Aorta (tissue), 5 donors: ENCODE measurements at regions not wholly inside any gene's neighbourhood (a gene's known extent, or its start where the extent isn't known, plus 50 kb on each side); places are given as distances from the start of the nearest gene placed in this dataset.

Experiments used
- ATAC-seq: fragments of 200-7000 bp; cut with Tn5 transposase; one replicate; pipeline ENCODE4 v1.9.1; 2022; ENCODE audit warnings: moderate library complexity; ENCODE audit not compliant: low FRiP score
- DNase-seq, 2 donors: peaks; one replicate each; pipeline ENCODE4 v3.0.0-alpha.2; 2020
- H3K27ac ChIP-seq, 2 donors: one replicate each; pipeline ENCODE4 v1.5.1; 2013; ENCODE audit warnings: low read length in 2 of 2, mild to moderate bottlenecking in 2 of 2, moderate library complexity in 2 of 2, control low read depth in 1 of 2, inconsistent platforms in 1 of 2, low read depth in 1 of 2
- H3K27me3 ChIP-seq, 2 donors: one replicate each; pipeline ENCODE4 v1.6.1; 2013; ENCODE audit warnings: control low read depth in 1 of 2, low read length in 1 of 2, mild to moderate bottlenecking in 1 of 2, moderate library complexity in 1 of 2; ENCODE audit not compliant: insufficient read depth in 2 of 2, control insufficient read depth in 1 of 2
- H3K36me3 ChIP-seq, 2 donors: one replicate each; pipeline ENCODE4 v1.6.1; 2013; ENCODE audit warnings: control low read depth in 1 of 2, low read length in 1 of 2, mild to moderate bottlenecking in 1 of 2; ENCODE audit not compliant: insufficient read depth in 2 of 2, control insufficient read depth in 1 of 2
- H3K4me1 ChIP-seq, 2 donors: one replicate each; pipeline ENCODE4 v1.6.1; 2013; ENCODE audit warnings: low read length in 2 of 2, control low read depth in 1 of 2, mild to moderate bottlenecking in 1 of 2, moderate library complexity in 1 of 2; ENCODE audit not compliant: insufficient read depth in 2 of 2, control insufficient read depth in 1 of 2
- H3K4me3 ChIP-seq, 2 donors: one replicate each; pipeline ENCODE4 v1.5.1; 2013; ENCODE audit warnings: low read length in 2 of 2, control low read depth in 1 of 2, mild to moderate bottlenecking in 1 of 2
- H3K9me3 ChIP-seq: one replicate; pipeline ENCODE4 v1.6.1; 2013; ENCODE audit warnings: mild to moderate bottlenecking, low read length; ENCODE audit not compliant: control insufficient read depth
- WGBS, 2 donors: extraction: QIAGEN DNeasy Blood & Tissue Kit; methylation state at CpG; one replicate each; pipeline ENCODE4 v1.1.7; 2013; 5-methylcytosine and 5-hydroxymethylcytosine counted together
- intact Hi-C, 2 donors: fragments of 100-400 bp; cut with DNase I; formaldehyde crosslinking; loops; one replicate each; pipeline versions ENCODE4 v1.14.2 to v1.15.0; 2022
- donor health status: healthy with polysubstance abuse.
- donor health status: Bipolar disorder and iron deficiency.
- donor health status: DM: no; HTN: no; CAD: no.
- donor health status: DM: no; HTN: no; CAD: no.
- donor health status: DM: yes; HTN: yes; CAD: no.

DNA sequence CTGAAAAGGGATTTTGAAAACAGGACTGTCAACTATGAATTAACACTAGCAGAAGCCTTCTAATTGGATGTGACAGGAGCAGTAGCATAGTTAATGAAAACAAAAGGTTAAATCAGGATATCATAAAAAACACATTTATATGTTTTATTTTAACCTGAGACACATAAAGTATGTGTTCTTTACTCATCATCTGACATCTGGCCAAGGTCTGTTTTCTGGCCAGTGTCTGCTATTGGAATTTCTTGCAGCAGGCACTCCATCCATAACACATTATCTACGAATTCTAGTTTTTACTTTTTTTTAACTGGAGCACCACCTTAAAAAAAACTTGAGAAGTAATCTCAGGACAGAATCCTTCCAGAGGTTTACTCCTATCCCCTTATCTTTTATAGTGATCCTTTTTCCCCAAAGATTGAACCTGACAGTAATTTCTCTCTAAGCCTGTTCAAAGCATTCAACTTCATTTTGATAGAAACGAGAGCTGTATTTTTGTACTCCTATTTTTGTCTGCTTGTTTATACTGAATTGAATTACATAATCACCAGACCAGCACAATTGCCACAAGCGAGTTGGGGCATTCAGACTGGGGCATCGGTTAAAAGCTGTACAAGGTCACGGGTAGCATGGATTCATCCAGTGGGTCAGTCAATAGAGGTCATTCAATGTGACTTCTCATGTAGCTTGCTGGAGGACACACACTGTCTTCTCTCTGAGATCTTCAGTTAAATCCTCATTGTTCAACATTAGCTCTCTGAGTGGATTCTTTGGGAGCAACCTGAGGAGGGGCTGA lies 205.6 kb upstream of the CLINT1 start:
- WGBS, 2 donors = 43 to 60% methylated on average over 5 of the region's 5 CpGs
- DNase-seq (no peak), ATAC-seq (no peak)
- H3K9me3 ChIP-seq = peaks cover 1% of the 10 kb centered on the region
- no peaks in the 10 kb centered on the region for H3K36me3 ChIP-seq
- intact Hi-C loops = no loop called here
- H3K27me3 ChIP-seq = no peaks in the 10 kb centered on the region
- no peak overlapping the region for H3K4me3 ChIP-seq
- H3K4me1 ChIP-seq = no peaks in the 10 kb centered on the region
- H3K27ac ChIP-seq = no peak overlapping the region

DNA sequence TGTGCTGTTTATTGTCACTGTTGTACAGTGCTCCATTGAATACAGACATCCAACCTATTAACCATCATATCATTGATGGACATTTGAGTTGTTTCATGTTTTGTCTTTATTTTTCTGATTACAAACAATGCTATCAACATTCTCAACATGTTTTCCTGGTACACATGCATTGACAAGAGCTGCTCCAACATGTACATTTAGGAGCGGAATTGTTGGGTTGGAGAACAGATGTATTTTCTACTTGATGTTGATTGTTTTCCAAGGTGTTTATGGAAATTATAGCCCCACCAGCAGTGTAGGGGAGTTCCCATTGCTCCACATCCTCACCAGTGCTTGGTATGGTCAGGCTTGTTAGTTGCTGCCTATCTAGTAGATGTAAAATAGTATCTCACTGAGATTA lies 204.1 kb upstream of the CLINT1 start:
- H3K4me1 ChIP-seq = no peaks in the 10 kb centered on the region
- DNase-seq (no peak), ATAC-seq (no peak)
- H3K27me3 ChIP-seq = no peaks in the 10 kb centered on the region
- no peaks in the 10 kb centered on the region for H3K36me3 ChIP-seq
- intact Hi-C loops = no loop called here
- 99 to 100% methylated on average over 1 of the region's 1 CpG for WGBS, 2 donors
- no peak overlapping the region for H3K27ac ChIP-seq
- peaks cover 1% of the 10 kb centered on the region for H3K9me3 ChIP-seq
- H3K4me3 ChIP-seq = no peak overlapping the region

DNA sequence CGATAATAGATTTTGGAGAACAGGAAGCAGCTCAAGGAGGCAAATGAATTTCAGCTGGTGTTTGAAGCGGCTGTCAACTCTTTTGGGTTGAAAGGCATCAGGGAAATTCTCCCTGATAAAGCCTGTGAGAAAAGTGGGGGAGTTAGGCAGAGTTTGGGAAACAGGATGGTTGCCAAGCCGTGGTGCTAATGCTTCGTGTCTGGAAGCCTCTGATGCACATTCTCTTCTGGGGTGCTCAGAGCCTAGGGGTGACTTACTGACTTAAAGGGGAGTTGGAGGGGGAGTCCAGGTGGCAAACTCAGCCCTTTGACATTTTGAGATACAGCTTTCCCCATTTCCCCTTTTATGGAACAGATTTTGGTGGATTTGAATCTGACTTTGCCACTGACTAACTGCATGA lies 202.5 kb upstream of the CLINT1 start:
- DNase-seq (no peak), ATAC-seq (no peak)
- Histone ChIP-seq H3K27ac (no peak overlapping the region), H3K4me3 (no peak overlapping the region), H3K36me3 (no peaks in the 10 kb centered on the region), H3K4me1 (no peaks in the 10 kb centered on the region), H3K9me3 (peaks cover 1% of the 10 kb centered on the region), H3K27me3 (peaks cover 0 to 3% of the 10 kb centered on the region in 2 donors)
- 71 to 76% methylated on average over 4 of the region's 4 CpGs for WGBS, 2 donors
- intact Hi-C loops = no loop called here

DNA sequence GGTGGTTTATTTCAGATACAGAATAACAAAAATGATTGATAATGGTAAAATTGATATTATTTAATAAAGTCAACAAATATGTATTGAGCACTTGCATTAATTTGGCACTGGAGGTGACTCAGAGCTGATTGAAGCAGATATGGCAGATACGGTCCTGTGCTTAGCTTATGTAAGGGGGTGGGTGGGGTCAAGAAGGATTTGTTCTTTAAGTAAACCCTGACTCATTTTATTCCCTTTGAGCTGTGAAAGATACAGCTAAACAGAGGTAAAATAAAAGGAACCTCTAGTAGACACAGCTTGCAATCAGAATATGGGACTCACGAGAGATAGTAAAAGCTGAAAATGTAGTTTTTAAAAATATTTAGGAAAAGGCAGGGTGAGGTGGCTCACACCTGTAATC lies 201.3 kb upstream of the CLINT1 start:
- Histone ChIP-seq H3K9me3 (peaks cover 1% of the 10 kb centered on the region), H3K4me1 (no peaks in the 10 kb centered on the region), H3K27ac (no peak overlapping the region), H3K4me3 (no peak overlapping the region), H3K36me3 (no peaks in the 10 kb centered on the region), H3K27me3 (peaks cover 0 to 3% of the 10 kb centered on the region in 2 donors)
- ATAC-seq (no peak), DNase-seq (no peak)
- intact Hi-C loops = no loop called here
- WGBS, 2 donors = 86 to 98% methylated on average over 2 of the region's 2 CpGs

DNA sequence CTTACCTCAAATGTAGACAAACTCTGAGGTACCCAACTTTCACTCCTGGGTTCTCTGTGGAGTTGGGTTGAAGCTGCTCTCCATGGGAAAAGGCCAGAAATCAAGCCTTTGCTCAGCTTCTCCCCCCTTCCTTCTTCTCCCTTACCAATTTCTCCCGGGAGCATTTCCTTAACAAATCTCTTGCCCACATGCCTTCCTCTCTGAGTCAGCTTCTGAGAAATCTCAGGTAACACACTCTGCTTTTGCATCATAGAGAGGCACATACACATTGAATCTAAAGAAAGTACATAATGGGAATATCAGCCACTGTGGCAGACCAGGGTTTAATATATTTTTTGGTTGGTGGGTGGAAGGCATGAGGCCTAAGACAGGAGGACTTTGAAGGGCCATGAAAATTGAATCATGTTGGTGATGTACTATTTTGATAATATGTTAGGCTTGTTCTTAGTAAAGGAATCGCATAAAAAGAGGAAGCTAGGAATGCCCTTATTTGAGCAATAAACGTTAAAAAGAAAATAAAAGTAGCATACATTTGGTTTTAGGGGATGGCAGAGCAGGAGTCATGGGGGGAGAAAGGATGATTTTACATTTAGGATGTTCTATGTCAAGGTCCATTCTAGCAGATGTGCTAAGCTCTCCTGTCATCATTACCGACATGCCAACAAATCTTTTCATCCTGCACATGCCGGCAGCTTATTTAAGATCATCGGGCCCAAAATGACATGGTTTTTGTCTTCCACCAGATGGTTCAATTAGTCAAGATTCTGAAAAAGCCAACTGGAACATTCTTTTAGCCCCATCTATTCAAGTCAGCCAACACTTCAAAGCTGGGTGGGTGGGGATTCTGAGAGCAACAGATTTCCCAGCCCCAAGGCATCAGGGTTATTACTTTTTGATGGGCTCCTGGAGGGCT lies 199.5 kb upstream of the CLINT1 start:
- DNase-seq = no peak
- WGBS, 2 donors = 91 to 93% methylated on average over 6 of the region's 6 CpGs
- H3K36me3 ChIP-seq = no peaks in the 10 kb centered on the region
- H3K4me1 ChIP-seq = no peaks in the 10 kb centered on the region
- peaks cover 0 to 3% of the 10 kb centered on the region in 2 donors for H3K27me3 ChIP-seq
- no peak overlapping the region for H3K4me3 ChIP-seq
- intact Hi-C loops = no loop called here
- ATAC-seq = no peak
- no peak overlapping the region for H3K27ac ChIP-seq
- peaks cover 1% of the 10 kb centered on the region for H3K9me3 ChIP-seq

DNA sequence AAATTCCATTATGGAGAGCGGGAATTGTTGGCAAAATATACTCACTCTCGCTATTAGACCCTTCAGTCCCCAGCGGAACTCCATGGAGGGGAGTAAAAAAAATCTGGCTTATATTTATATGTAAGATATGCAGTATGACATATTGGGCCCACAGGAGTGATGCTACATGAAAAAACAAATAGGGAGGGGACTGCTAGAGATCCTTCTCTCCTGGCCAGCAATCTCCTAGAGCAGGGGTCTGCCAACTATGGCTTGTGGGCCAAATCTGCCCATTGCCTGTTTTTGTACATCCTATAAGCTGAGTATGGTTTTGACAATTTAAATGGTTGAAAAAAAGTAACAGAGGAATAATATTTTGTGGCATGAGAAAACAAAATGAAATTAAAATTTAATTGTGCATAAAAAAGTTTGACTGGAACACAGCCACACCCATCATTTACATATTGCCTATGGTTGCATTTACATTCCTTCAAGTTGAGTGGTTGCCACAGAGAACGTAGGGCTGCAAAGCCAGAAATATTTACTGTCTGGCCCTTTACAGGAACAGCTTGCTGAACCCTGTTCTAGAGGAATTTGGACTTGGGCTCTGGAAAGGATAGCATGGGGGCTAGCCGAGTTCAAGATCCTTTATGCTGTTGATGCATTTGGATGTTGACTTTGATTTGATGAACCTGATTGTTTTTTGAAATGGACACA lies 197.3 kb upstream of the CLINT1 start:
- peaks cover 0 to 3% of the 10 kb centered on the region in 2 donors for H3K27me3 ChIP-seq
- no peak overlapping the region for H3K4me3 ChIP-seq
- H3K36me3 ChIP-seq = no peaks in the 10 kb centered on the region
- intact Hi-C loops = no loop called here
- ATAC-seq (no peak), DNase-seq (no peak)
- no peak overlapping the region for H3K27ac ChIP-seq
- peaks cover 1% of the 10 kb centered on the region for H3K9me3 ChIP-seq
- H3K4me1 ChIP-seq = no peaks in the 10 kb centered on the region
- WGBS, 2 donors = 87 to 89% methylated on average over 5 of the region's 5 CpGs

DNA sequence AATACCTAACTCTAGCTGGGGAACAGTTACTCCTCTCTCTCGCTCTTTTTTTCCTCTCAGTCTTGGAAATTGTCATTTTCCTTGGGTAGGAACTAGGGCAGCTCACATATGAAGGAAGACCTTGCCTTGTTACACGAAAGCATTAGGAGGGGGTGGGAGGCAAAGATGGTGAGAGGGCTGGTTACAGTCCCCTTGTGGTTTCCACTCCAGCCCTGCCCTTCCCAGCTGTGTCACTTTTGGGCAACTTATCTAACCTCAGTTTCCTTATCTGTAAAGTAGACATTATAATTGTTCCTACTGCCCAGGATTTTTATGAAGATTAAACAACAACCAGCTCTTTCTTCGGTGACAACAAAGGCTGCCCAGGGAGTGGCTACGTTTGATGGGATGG lies 196.2 kb upstream of the CLINT1 start:
- H3K36me3 ChIP-seq = no peaks in the 10 kb centered on the region
- H3K9me3 ChIP-seq = no peaks in the 10 kb centered on the region
- ATAC-seq (no peak), DNase-seq (no peak)
- H3K27me3 ChIP-seq = peaks cover 0 to 3% of the 10 kb centered on the region in 2 donors
- intact Hi-C loops = no loop called here
- H3K27ac ChIP-seq = no peak overlapping the region
- 18 to 34% methylated on average over 4 of the region's 4 CpGs for WGBS, 2 donors
- no peak overlapping the region for H3K4me3 ChIP-seq
- H3K4me1 ChIP-seq = peaks cover 1 to 9% of the 10 kb centered on the region in 2 donors

DNA sequence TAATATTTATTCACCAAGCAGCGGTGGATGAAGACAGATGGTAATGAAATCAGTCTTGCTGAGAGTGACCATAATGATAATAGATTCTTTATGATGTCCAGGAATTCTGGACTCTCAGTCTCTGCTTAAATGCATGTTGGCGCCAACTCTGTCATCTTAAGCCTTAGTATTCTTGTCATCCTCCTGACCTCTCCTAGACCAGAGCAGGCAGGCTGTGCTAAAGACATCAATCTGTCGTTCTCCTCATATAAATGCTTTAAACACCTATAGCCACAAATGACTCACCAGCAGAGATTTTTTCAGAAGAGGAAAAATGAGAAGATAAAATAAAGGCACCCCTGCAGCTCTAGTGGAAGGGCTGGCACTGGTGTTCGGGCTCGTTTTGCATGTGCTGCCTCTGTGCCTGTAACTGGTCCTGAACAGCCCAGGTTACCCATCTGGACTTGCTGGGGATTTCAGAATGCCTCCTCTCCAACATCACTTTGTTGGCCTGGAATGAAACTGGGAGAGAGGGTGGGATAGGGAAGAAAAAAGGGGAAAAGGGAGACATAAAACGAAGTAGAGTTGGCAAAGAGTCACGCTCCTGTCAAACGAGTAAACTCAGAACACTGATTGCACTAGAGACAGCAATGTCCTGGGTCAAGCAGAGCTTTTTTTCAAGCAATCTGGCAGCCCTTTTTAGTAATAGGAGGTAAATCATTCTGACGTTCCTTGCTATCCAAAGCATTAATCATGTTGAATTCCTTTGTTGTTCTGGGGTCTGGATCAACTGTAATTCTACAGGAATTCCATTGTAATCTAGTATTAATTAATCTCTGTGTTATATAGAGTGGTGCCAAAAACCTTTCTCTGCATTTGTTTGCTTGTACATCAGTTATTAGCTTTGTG lies 195.5 kb upstream of the CLINT1 start:
- 23 to 30% methylated on average over 9 of the region's 9 CpGs for WGBS, 2 donors
- peaks cover 0 to 3% of the 10 kb centered on the region in 2 donors for H3K27me3 ChIP-seq
- intact Hi-C loops = no loop called here
- H3K4me1 ChIP-seq = peaks cover 1 to 9% of the 10 kb centered on the region in 2 donors
- H3K27ac ChIP-seq = no peak overlapping the region
- H3K36me3 ChIP-seq = no peaks in the 10 kb centered on the region
- no peak for DNase-seq
- no peak overlapping the region for H3K4me3 ChIP-seq
- no peak for ATAC-seq
- no peaks in the 10 kb centered on the region for H3K9me3 ChIP-seq
